ENCODE measurements at regions not wholly inside any gene's neighbourhood (a gene's known extent, or its start where the extent isn't known, plus 50 kb on each side); places are given as distances from the start of the nearest gene placed in this dataset.

DNA sequence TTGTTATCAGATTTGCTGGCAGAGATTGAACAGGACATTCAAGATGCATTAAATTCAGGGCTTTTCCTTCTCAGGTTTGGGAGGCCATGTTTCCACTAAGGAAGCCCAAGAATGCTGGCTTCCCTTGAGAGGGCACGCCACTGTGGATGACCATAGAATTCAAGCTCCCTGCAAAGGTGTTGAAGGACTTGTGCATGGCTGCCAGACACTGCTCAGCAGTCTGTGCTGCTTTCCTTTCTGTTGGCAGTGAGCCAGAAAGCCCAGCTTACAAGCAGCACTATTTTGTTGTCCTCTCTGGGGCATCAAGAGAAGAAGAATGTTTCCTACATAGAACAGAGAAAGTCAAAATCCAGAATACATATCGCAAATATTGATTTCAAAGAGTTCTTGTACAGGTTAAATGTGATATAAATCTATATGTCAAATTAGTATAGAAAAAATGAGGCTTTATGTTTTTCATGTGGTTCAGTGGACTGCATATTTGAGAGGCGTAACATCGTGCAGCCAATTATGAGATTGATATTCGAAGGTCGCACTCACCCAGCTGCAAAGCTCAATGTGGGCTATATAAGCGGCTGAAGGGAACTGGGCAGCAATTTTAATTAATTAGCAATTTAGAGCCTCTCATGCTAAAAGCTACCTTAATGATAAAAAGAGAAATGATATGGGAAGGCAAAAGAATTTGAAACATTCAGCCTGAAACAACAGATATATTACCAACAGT lies 103.1 kb upstream of the ISL1 start:
- DNase-seq: no peak

DNA sequence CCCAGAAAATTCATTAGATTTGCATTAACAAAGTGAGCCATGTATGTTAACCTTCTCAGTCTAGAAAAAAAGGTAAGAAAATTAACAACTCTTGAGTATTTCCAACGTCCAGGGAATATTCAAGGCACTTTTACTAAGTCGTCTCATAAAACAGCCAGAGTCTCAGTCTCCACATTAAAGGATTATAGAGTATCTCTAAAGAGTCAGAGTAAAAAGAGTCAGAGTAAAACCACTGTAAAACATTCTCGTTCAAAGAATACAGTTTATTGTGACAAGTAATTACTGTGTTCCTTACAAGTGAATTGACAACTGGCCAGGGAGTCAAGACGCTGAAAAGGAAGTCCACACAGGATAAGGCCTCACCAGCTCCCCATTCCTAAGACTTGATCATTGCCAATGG lies 97.2 kb upstream of the ISL1 start:
- DNase-seq: no peak

DNA sequence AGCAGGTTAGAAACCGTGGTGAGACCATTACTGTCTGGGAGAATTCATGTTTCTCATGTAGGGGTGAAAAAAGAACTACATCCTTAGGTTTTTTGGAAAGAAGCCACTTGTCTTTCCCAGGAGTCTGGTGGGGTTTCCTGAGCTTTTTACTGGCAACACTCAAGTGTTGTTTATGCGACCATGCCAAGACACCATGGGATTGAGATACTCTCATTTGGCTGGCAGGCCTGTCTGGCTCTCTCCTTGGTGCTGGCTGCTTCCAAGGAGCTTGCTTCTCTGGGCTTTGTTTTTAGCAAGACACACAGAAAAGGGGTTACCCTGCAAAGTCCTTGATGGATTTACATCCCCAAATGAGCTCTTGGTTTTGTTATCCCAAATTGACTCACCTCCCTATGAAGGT lies 80.9 kb upstream of the ISL1 start:
- no peak for DNase-seq

DNA sequence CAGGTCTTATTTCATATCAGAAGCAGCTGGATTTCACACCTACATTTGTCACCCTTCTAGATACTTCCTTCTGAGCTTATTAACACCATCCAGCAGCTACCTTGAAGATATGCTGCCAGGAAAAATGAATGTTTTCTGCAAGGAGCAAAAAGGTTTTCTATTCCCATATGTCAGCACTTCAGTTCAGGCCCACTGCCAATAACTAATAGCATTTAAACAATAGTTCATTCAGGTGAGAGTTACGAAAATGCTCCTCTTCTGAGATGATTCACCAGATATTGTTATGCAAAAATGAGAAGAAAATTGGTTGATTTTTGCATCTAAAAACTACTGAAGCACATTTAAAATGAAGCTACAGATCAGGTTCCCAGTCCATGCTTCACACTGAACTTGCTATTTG lies 56.4 kb upstream of the ISL1 start:
- no peak for DNase-seq
